Activated T-helper 17 cell treated with anti-CD3 and anti-CD28 coated beads, Interleukin-2, amount 50 U/mL, for 72 hours (primary cell): ENCODE measurements at regions not wholly inside any gene's neighbourhood (a gene's known extent, or its start where the extent isn't known, plus 50 kb on each side); places are given as distances from the start of the nearest gene placed in this dataset.

Experiments
- ATAC-seq: fragments of 150-1000 bp; cut with Tn5 transposase; replicated peaks from 2 replicates; pipeline ENCODE4 v1.10.0; 2021; ENCODE audit warnings: mild to moderate bottlenecking, moderate library complexity
- H3K27ac Mint-ChIP-seq: one replicate; pipeline ENCODE4 v1.8.0; 2022; ENCODE audit warnings: mixed read lengths
- H3K27me3 Mint-ChIP-seq: one replicate; pipeline ENCODE4 v1.8.0; 2022; ENCODE audit warnings: mixed read lengths
- H3K36me3 Mint-ChIP-seq: one replicate; pipeline ENCODE4 v1.8.0; 2022; ENCODE audit warnings: low read depth, mild to moderate bottlenecking, mixed read lengths
- H3K4me1 Mint-ChIP-seq: one replicate; pipeline ENCODE4 v1.8.0; 2022; ENCODE audit warnings: mixed read lengths
- H3K4me3 Mint-ChIP-seq: one replicate; pipeline ENCODE4 v1.8.0; 2022; ENCODE audit warnings: mild to moderate bottlenecking, mixed read lengths
- H3K9me3 Mint-ChIP-seq: one replicate; pipeline ENCODE4 v1.8.0; 2022; ENCODE audit warnings: mixed read lengths

GRCh38 chr13:50549221-50549942, 294.1 kb downstream of the DLEU7 start:
- no peak for ATAC-seq
- H3K27ac Mint-ChIP-seq: no peak overlapping the region

DNA sequence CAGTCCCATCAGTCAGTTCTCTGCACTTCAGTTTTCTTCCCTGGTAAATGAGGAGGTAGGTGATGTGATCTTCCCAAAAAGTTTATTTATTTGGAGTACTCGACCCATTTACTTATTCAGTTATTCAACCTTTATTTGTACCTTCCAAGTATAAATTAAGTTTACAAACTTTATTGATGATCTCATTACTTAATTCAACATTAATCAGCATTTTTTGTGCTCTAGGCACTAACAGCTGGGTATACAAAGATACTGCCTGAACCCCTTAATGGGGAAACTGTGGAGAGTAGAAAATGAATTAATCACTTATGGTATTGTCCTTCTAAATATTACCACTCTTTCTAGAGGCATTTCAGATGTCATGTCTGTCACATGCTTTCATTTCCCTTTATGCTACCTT, 293.3 kb downstream of the DLEU7 start:
- ATAC-seq: no peak
- Mint-ChIP-seq H3K36me3 (no peaks in the 10 kb centered on the region), H3K4me3 (no peak overlapping the region), H3K9me3 (no peaks in the 10 kb centered on the region), H3K27ac (no peak overlapping the region), H3K27me3 (no peaks in the 10 kb centered on the region), H3K4me1 (no peaks in the 10 kb centered on the region)

More at GRCh38 chr13:50549221-50549942, 294.1 kb downstream of the DLEU7 start:
- H3K4me3 Mint-ChIP-seq: no peak overlapping the region
- no peaks in the 10 kb centered on the region for H3K9me3 Mint-ChIP-seq
- H3K36me3 Mint-ChIP-seq: no peaks in the 10 kb centered on the region
- H3K4me1 Mint-ChIP-seq: no peaks in the 10 kb centered on the region
- H3K27me3 Mint-ChIP-seq: no peaks in the 10 kb centered on the region

DNA sequence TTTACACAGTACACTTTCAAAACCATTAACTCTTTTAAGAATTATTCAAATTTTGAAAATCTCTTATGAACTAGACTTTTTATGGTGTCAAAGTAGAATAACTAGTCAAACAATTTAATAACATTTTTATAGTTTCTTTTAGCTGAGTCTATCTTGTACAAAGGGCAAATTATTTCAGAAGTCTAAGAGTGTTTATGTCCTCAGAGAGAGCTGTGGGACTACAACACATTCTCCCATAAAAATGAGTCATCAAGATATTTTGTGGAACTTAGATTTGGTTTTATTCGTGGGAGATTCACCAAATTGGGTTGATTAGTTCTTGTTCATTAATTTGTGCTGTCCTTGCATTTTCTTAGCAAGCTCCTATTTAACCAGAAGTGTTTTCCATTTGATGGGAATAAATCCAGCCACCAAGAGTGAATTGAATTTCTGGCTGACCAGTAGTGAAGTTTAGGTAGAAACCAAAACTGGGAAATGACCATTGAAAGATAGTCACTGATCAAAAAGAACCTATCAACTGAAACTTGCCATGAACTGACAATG, 291.0 kb downstream of the DLEU7 start:
- Mint-ChIP-seq H3K4me1 (no peaks in the 10 kb centered on the region), H3K4me3 (no peak overlapping the region), H3K27ac (no peak overlapping the region), H3K36me3 (no peaks in the 10 kb centered on the region), H3K27me3 (no peaks in the 10 kb centered on the region), H3K9me3 (no peaks in the 10 kb centered on the region)
- ATAC-seq: no peak

DNA sequence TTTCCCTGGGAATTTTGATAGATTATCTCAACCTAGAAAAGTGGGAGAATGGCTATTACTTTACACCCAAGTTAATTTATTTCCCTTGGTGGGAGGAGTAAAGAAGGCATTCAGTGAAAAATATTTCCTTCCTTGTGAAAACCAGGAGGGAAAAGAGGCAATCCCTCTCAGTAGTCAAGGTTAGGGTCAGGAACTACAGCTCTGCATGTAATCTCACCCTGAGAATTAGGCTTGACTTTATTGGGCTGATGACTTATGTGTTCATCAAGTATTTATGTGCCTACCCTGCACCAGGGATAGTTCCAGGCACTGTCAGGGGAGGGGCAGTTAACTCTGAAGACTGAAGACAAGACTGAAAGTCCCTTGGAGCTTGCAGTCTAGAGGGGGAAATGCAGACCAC, 281.8 kb downstream of the DLEU7 start:
- peaks cover 7% of the 10 kb centered on the region for H3K9me3 Mint-ChIP-seq
- no peak overlapping the region for H3K27ac Mint-ChIP-seq
- no peaks in the 10 kb centered on the region for H3K36me3 Mint-ChIP-seq
- no peak overlapping the region for H3K4me3 Mint-ChIP-seq
- H3K4me1 Mint-ChIP-seq: no peaks in the 10 kb centered on the region
- ATAC-seq: no peak
- H3K27me3 Mint-ChIP-seq: peaks cover 4% of the 10 kb centered on the region

GRCh38 chr13:50566646-50567045, 276.8 kb downstream of the DLEU7 start:
- H3K27ac Mint-ChIP-seq: no peak overlapping the region
- ATAC-seq: no peak
- H3K4me1 Mint-ChIP-seq: no peaks in the 10 kb centered on the region
- no peaks in the 10 kb centered on the region for H3K27me3 Mint-ChIP-seq
- peaks cover 8% of the 10 kb centered on the region for H3K36me3 Mint-ChIP-seq
- H3K4me3 Mint-ChIP-seq: no peak overlapping the region
- peaks cover 13% of the 10 kb centered on the region for H3K9me3 Mint-ChIP-seq

DNA sequence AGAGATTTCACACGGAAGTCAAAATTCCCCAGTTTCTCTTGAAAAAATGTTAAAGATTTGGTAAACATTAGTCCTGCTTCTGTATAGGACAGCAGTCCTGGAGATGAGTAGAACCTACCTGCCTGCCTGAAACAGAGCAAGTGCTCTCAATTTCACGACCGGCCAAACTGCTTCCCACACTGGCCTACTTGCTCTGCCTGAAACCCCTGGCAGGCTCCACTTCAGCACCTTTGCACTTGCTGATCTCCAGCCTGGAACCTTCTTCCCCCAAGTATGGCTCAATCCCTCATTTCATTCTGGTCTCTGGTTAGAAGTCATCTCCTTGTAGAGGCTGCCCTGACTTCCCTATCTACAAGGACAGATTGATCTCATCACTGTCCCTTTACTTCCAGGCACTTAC, 271.4 kb downstream of the DLEU7 start:
- peaks cover 2% of the 10 kb centered on the region for H3K9me3 Mint-ChIP-seq
- no peak for ATAC-seq
- H3K4me1 Mint-ChIP-seq: no peaks in the 10 kb centered on the region
- H3K4me3 Mint-ChIP-seq: no peak overlapping the region
- H3K36me3 Mint-ChIP-seq: peaks cover 5% of the 10 kb centered on the region
- H3K27ac Mint-ChIP-seq: no peak overlapping the region
- H3K27me3 Mint-ChIP-seq: no peaks in the 10 kb centered on the region

DNA sequence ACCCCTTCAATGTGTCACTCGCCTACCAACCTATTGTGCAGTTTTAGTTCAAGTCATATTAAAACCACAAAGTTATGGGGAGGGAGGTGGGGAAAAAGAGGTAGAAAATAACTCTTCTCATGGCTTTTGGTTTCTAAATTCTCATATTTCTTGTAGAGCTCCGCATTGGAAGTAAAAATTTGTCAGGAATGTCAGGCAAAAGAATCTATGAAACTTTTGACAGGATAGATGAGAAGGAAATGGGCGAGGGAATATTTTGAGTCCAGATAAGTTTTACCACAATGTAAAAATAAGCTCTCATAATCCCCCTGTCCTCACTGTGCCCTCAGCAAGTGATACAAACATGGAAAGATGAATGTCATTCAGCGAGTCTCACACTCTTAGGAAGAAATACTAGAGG, 270.4 kb downstream of the DLEU7 start:
- Mint-ChIP-seq H3K9me3 (no peaks in the 10 kb centered on the region), H3K4me1 (no peaks in the 10 kb centered on the region), H3K4me3 (no peak overlapping the region), H3K27me3 (no peaks in the 10 kb centered on the region), H3K36me3 (no peaks in the 10 kb centered on the region), H3K27ac (no peak overlapping the region)
- ATAC-seq: no peak

DNA sequence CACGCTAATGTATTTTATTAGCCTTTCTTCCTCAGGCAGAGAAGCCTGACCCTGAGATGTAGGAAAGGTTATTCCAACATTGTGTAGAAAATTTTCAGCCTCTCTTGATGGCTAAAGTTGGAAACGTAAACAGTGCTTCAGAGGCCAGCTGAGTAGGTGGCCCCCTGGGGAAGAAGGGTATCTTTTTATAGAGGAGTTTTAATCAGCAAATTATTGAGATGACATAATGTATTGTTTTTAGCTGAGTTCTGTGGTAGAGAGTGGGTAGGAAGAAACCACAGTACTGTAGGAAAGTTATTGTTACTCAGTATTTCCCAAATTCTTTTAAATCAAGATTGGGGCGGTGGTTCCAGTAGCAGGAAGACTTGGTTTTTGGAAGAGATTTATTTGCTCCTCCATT, 268.8 kb downstream of the DLEU7 start:
- H3K4me1 Mint-ChIP-seq: no peaks in the 10 kb centered on the region
- H3K9me3 Mint-ChIP-seq: no peaks in the 10 kb centered on the region
- no peak for ATAC-seq

GRCh38 chr13:50575138-50575537, 268.4 kb downstream of the DLEU7 start:
- Mint-ChIP-seq H3K36me3 (no peaks in the 10 kb centered on the region), H3K27me3 (no peaks in the 10 kb centered on the region), H3K27ac (no peak overlapping the region)

More for the DNA sequence above, 268.8 kb downstream of the DLEU7 start:
- Mint-ChIP-seq H3K27me3 (no peaks in the 10 kb centered on the region), H3K36me3 (no peaks in the 10 kb centered on the region), H3K4me3 (no peak overlapping the region), H3K27ac (no peak overlapping the region)

DNA sequence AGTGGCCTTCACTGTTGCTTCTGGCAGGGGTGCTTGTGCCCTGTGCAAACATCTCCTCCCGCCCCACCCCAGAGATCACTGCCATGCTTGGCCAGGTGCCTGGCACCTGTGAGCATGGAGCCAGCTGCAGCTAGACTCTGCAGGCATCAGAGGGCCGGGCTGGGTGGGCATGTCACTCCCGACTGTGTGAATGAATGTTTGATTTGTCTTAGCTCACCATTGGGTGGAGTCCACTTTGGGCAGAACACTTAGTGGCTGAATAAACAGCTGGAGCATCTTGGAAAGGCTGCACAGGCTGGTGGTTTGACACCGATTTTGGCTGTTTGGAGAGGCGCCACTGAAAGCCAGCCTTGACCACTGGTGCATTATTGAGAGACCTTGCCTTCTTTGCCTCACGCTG, 267.3 kb downstream of the DLEU7 start:
- H3K9me3 Mint-ChIP-seq: no peaks in the 10 kb centered on the region
- no peak for ATAC-seq
- no peak overlapping the region for H3K27ac Mint-ChIP-seq
- no peaks in the 10 kb centered on the region for H3K36me3 Mint-ChIP-seq
- no peak overlapping the region for H3K4me3 Mint-ChIP-seq
- H3K4me1 Mint-ChIP-seq: no peaks in the 10 kb centered on the region
- H3K27me3 Mint-ChIP-seq: no peaks in the 10 kb centered on the region

More at GRCh38 chr13:50575138-50575537, 268.4 kb downstream of the DLEU7 start:
- Mint-ChIP-seq H3K4me1 (no peaks in the 10 kb centered on the region), H3K4me3 (no peak overlapping the region), H3K9me3 (no peaks in the 10 kb centered on the region)
- ATAC-seq: no peak

DNA sequence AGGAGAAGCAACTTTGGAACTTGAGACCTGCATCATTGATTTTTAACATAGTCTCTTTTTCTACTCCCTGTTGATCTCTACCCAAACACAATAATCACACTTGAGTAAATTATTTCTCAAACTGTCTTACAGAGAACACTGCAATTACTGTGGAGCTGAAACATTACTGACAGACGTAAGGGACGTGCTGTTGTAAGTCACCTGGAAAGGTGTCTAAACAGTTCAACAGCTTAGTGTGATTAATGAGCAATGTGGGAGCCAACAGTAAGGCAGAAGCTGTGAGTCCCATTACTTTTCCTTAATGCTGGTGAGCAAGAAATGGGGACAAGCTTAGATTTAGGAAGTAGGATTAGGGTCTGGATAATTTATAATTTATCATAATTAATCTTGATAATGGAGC, 265.7 kb downstream of the DLEU7 start:
- Mint-ChIP-seq H3K36me3 (no peaks in the 10 kb centered on the region), H3K27me3 (no peaks in the 10 kb centered on the region), H3K9me3 (no peaks in the 10 kb centered on the region), H3K4me1 (no peaks in the 10 kb centered on the region), H3K4me3 (no peak overlapping the region), H3K27ac (no peak overlapping the region)
- ATAC-seq: no peak

- H3K9me3 Mint-ChIP-seq: no peaks in the 10 kb centered on the region
- no peak overlapping the region for H3K27ac Mint-ChIP-seq
- H3K4me1 Mint-ChIP-seq: no peaks in the 10 kb centered on the region
- no peaks in the 10 kb centered on the region for H3K36me3 Mint-ChIP-seq
- no peak overlapping the region for H3K4me3 Mint-ChIP-seq
- ATAC-seq: peak; percentile 65
- no peaks in the 10 kb centered on the region for H3K27me3 Mint-ChIP-seq
Measured at GRCh38 chr13:50580684-50581305, 262.7 kb downstream of the DLEU7 start.

GRCh38 chr13:50581586-50582196, 261.8 kb downstream of the DLEU7 start:
- no peak for ATAC-seq
- Mint-ChIP-seq H3K9me3 (no peaks in the 10 kb centered on the region), H3K4me3 (no peak overlapping the region), H3K27ac (no peak overlapping the region), H3K36me3 (no peaks in the 10 kb centered on the region), H3K4me1 (no peaks in the 10 kb centered on the region), H3K27me3 (no peaks in the 10 kb centered on the region)

GRCh38 chr13:50584856-50585580, 258.5 kb downstream of the DLEU7 start:
- Mint-ChIP-seq H3K9me3 (no peaks in the 10 kb centered on the region), H3K27me3 (no peaks in the 10 kb centered on the region), H3K27ac (no peak overlapping the region), H3K4me1 (no peaks in the 10 kb centered on the region), H3K36me3 (no peaks in the 10 kb centered on the region), H3K4me3 (no peak overlapping the region)
- no peak for ATAC-seq
